ENCODE measurements at regions not wholly inside any gene's neighbourhood (a gene's known extent, or its start where the extent isn't known, plus 50 kb on each side); places are given as distances from the start of the nearest gene placed in this dataset.

GRCh38 chr2:181317511-181317910 is 139.7 kb upstream of the ITGA4 start:
- no peak overlapping the region for H3K23ac ChIP-seq (ENCODE audit: low read depth, low read length)
- ChIA-PET POLR2A (ENCODE audit: unreplicated experiment) (no interaction called here), CTCF (no interaction called here)
- H2BK5ac ChIP-seq (ENCODE audit: low read depth, low read length, poor library complexity, severe bottlenecking): no peak overlapping the region
- H3K4me3 ChIP-seq (ENCODE audit: insufficient read depth, low read depth, low read length): no peak overlapping the region
- no peak overlapping the region for H2AFZ ChIP-seq (replicated peaks; ENCODE audit: low read length, poor library complexity)
- H3K9me3 ChIP-seq (ENCODE audit: control insufficient read depth, insufficient read depth, low read length): no peaks in the 10 kb centered on the region
- H3K27me3 ChIP-seq (ENCODE audit: control insufficient read depth, insufficient read depth, low read length): no peaks in the 10 kb centered on the region
- H2AK5ac ChIP-seq (ENCODE audit: low read depth, low read length): no peak overlapping the region
- H4K20me1 ChIP-seq (ENCODE audit: insufficient read depth, low read length): no peaks in the 10 kb centered on the region
- no peak overlapping the region for H2BK120ac ChIP-seq (ENCODE audit: low read depth, low read length)
- DNase-seq: no peak
- H3K36me3 ChIP-seq (ENCODE audit: control insufficient read depth, insufficient read depth, low read length): no peaks in the 10 kb centered on the region
- no CpG with 5 or more reads among the region's 3 CpGs for WGBS, 2 experiments (ENCODE audit: extremely low coverage in 2 of 2, insufficient read length in 1 of 2)
- no peaks in the 10 kb centered on the region for H3K79me1 ChIP-seq (ENCODE audit: low read depth in 1 of 2, low read length in 2 of 2)
- no peak overlapping the region for H2BK15ac ChIP-seq (ENCODE audit: low read depth, low read length)
- no peak overlapping the region for H3K9ac ChIP-seq (ENCODE audit: low read depth, low read length)
- H3K27ac ChIP-seq (ENCODE audit: insufficient read depth, low read length): no peak overlapping the region
- H3K14ac ChIP-seq (replicated peaks; ENCODE audit: low read depth, low read length): no peak overlapping the region
- no peak for ATAC-seq (ENCODE audit: low read depth)
- H4K8ac ChIP-seq (ENCODE audit: low read depth in 2 of 2, low read length in 2 of 2): no peak overlapping the region
- no peak overlapping the region for H4K91ac ChIP-seq (ENCODE audit: insufficient read depth, low read depth, low read length)
- no peak overlapping the region for H4K5ac ChIP-seq (ENCODE audit: low read depth, low read length)
- no peak overlapping the region for H2BK20ac ChIP-seq (ENCODE audit: low read depth, low read length)
- no peak overlapping the region for H3K4me2 ChIP-seq (ENCODE audit: low read depth, low read length)
- TF ChIP-seq ELK1 (IDR thresholded peaks at IDR 0.05; ENCODE audit: borderline replicate concordance, low read depth, low read length): no peak
- no peak for TF ChIP-seq MAZ (IDR thresholded peaks at IDR 0.05; ENCODE audit: borderline replicate concordance, low read depth, low read length)
- TF ChIP-seq RCOR1 (IDR thresholded peaks at IDR 0.05; ENCODE audit: insufficient replicate concordance, low read length): no peak
- no peak for TF ChIP-seq RAD21 (IDR thresholded peaks at IDR 0.05; ENCODE audit: low read length)
- no peak for TF ChIP-seq CEBPB (IDR thresholded peaks at IDR 0.05; ENCODE audit: low read depth, low read length)
- no peak for TF ChIP-seq SMC3 (IDR thresholded peaks at IDR 0.05; ENCODE audit: low read depth, low read length)
- TF ChIP-seq FOS (IDR thresholded peaks at IDR 0.05; ENCODE audit: low read depth, low read length): no peak
- no peak for TF ChIP-seq CHD1 (IDR thresholded peaks at IDR 0.05; ENCODE audit: low read depth, low read length)
- TF ChIP-seq MXI1 (IDR thresholded peaks at IDR 0.05; ENCODE audit: borderline replicate concordance, low read depth, low read length): no peak
- TF ChIP-seq NFE2L2 (IDR thresholded peaks at IDR 0.05; ENCODE audit: low read depth, low read length): no peak
- no peak for TF ChIP-seq BHLHE40 (IDR thresholded peaks at IDR 0.05; ENCODE audit: low read depth, low read length)
- no peak for TF ChIP-seq POLR2A (IDR thresholded peaks at IDR 0.05; ENCODE audit: low read depth, low read length)
- no peak for TF ChIP-seq CTCF (conservative IDR thresholded peaks at IDR 0.05; ENCODE audit: low read depth, low read length)
- TF ChIP-seq MAFK (IDR thresholded peaks at IDR 0.05; ENCODE audit: low read depth, low read length): no peak
- TF ChIP-seq USF2 (IDR thresholded peaks at IDR 0.05; ENCODE audit: low read depth, low read length): no peak
- TF ChIP-seq RFX5 (IDR thresholded peaks at IDR 0.05; ENCODE audit: low read depth, low read length): no peak
- in situ Hi-C loops (cut with MboI; ENCODE audit: low sequenced_read_pairs) (no loop called here), dilution Hi-C loops (cut with HindIII; ENCODE audit: low sequenced_read_pairs, unreplicated experiment) (no loop called here), intact Hi-C loops (cut with micrococcal nuclease) (no loop called here)
- H3K4ac ChIP-seq (ENCODE audit: low read depth, low read length): no peak overlapping the region
- no TSS peak for BruUV-seq (replicated peaks)
- no peak overlapping the region for H3K56ac ChIP-seq (ENCODE audit: extremely low read depth, insufficient read depth, low read length)
- H2AK9ac ChIP-seq (replicated peaks; ENCODE audit: low read depth, low read length, poor library complexity): no peak overlapping the region
- H3K18ac ChIP-seq (ENCODE audit: low read depth, low read length): no peak overlapping the region
- no peaks in the 10 kb centered on the region for H3K4me1 ChIP-seq (ENCODE audit: control insufficient read depth, insufficient read depth, low read length)
- no peaks in the 10 kb centered on the region for H3K9me1 ChIP-seq (ENCODE audit: insufficient read depth, low read length)
